Transverse colon (tissue), 4 donors: ENCODE measurements at regions not wholly inside any gene's neighbourhood (a gene's known extent, or its start where the extent isn't known, plus 50 kb on each side); places are given as distances from the start of the nearest gene placed in this dataset.

Source experiments
- EP300 ChIP-seq: sonication (generic); formaldehyde crosslinking; IDR thresholded peaks from one replicate; pipeline ENCODE4 v1.6.1; 2017; ENCODE audit warnings: antibody characterized with exemption, low read depth
- POLR2A ChIP-seq: fragments of 450-650 bp; IDR thresholded peaks from one replicate; pipeline ENCODE4 v1.6.1; 2016; ENCODE audit warnings: antibody characterized with exemption, mild to moderate bottlenecking, moderate library complexity
- POLR2AphosphoS5 ChIP-seq, 3 donors: sonication (generic); formaldehyde crosslinking; IDR thresholded peaks; one replicate each; pipeline ENCODE4 v1.6.1; 2016; ENCODE audit warnings: antibody characterized with exemption in 3 of 3
- TF ChIP-seq, protein P1 (sequence below), 5 experiments: fragments of 200-600 bp in 3 of 5; fragments of 450-650 bp in 2 of 5; sonication (generic) in 3 of 5; IDR thresholded peaks; 1 replicate in 2 of 5; 2 replicates in 3 of 5; pipeline ENCODE4 v1.5.1; 2016 to 2017; ENCODE audit warnings: antibody characterized with exemption in 5 of 5, inconsistent platforms in 3 of 5, mild to moderate bottlenecking in 2 of 5, moderate library complexity in 1 of 5

DNA sequence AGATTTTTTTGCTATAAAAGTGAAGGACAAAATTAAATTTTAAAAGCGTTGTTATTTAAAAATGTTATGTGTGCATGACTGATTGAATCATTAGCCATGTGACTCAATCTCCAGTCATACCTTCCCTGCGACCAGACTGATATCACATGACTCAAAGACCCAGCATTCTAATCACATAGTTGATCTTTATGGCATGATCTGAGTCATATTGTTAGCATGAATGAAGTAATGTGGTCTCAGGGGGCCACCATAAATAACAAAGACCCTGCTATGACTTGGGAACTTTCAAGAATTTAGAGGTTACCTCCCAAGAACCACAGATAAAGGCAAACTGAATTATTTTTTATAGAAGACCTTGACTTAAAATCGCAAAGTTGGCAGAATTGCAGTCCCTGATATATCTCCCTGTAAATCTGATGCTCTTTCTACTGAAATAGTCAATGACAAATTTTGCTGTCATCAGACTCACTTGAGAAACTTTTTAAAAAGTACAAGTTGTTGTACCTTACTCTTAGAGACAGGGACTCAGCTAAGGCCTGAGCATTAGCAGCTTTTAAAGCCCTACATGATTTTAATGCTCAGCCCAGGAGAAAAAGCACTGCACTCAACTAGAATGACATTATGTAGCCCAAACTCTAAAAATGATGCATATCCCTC is 717.3 kb downstream of the XPNPEP1 start:
- TF ChIP-seq, protein P1, sequence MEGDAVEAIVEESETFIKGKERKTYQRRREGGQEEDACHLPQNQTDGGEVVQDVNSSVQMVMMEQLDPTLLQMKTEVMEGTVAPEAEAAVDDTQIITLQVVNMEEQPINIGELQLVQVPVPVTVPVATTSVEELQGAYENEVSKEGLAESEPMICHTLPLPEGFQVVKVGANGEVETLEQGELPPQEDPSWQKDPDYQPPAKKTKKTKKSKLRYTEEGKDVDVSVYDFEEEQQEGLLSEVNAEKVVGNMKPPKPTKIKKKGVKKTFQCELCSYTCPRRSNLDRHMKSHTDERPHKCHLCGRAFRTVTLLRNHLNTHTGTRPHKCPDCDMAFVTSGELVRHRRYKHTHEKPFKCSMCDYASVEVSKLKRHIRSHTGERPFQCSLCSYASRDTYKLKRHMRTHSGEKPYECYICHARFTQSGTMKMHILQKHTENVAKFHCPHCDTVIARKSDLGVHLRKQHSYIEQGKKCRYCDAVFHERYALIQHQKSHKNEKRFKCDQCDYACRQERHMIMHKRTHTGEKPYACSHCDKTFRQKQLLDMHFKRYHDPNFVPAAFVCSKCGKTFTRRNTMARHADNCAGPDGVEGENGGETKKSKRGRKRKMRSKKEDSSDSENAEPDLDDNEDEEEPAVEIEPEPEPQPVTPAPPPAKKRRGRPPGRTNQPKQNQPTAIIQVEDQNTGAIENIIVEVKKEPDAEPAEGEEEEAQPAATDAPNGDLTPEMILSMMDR (IDR thresholded peaks at IDR 0.05), result no peak
- TF ChIP-seq POLR2AphosphoS5 (IDR thresholded peaks at IDR 0.05), result no peak
- TF ChIP-seq POLR2A, result no peak
- TF ChIP-seq EP300, result no peak
